GM12865 (cell line): ENCODE measurements at regions not wholly inside any gene's neighbourhood (a gene's known extent, or its start where the extent isn't known, plus 50 kb on each side); places are given as distances from the start of the nearest gene placed in this dataset.

Experiments used
- DNase-seq: peaks from one replicate; pipeline ENCODE4 v3.0.0; 2010; ENCODE audit warnings: low read depth
- H3K4me3 ChIP-seq: 2 replicates; pipeline ENCODE4 v1.5.1; 2011; ENCODE audit warnings: mild to moderate bottlenecking, low read depth, low read length, control low read depth
- CTCF ChIP-seq: IDR thresholded peaks from 2 replicates; pipeline ENCODE4 v1.5.1; 2011; ENCODE audit warnings: low read length, control low read depth, low read depth, inconsistent platforms; ENCODE audit not compliant: insufficient read depth; ENCODE audit errors: missing control alignments

GRCh38 chr16:61382435-61382834 is 653.8 kb downstream of the CDH8 start:
- H3K4me3 ChIP-seq: no peak overlapping the region
- TF ChIP-seq CTCF: no peak
- no peak for DNase-seq

DNA sequence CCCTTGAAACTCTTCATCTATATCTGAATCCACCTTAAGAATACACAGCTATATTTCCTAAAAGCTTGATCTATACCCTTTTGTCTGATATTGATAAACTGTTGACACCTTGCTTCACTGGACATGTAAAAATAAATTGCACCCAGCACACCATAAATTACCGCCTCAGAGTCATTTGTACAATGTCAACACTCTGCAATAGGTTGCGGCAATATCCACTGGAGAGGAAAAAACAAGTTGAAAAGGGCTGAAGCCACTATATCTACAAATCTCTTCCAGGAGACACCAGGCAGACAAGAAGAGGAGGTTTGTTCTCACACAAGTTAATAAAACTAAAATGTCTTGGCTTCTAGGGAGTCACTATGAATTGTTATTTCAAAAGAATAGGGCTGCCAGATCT is 656.9 kb downstream of the CDH8 start:
- no peak overlapping the region for H3K4me3 ChIP-seq
- no peak for DNase-seq
- TF ChIP-seq CTCF: no peak

DNA sequence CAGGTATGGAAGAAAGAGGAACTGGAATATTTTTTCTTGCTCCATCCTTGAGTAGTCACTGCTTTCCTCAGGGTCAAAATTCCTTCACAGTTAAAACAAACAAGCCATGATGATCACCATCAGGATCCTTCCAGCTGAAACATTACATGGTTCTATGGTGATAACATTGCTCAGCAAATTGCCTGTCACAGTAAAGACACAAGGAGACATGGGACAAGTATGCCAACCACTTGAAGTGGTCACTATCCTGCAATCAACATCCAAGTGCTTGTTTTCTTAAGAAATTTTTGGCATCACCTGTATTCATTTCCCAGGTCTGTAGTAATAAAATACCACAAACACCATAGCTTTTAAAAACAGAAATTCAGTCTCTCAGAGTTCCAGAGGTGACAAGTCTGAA is 662.2 kb downstream of the CDH8 start:
- no peak for TF ChIP-seq CTCF

DNA sequence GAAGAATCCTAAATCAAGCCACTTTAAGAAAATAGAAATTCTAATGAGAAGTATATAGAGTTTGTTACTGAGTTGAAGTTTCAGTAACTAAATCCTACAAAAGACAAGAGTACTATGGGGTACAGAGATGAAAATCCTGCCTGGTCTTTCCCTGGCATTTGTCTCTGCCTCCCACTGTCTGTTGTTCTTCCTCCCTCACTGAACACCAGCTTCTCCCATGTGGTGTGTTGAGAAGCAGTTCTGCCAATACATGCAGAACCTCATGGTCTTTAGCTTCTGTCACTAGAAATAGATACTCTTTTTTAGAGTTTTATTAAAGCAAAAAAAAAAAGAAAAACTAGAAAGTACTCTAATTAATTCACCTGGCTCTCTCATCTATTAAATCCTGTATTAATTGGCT is 664.4 kb downstream of the CDH8 start:
- no peak overlapping the region for H3K4me3 ChIP-seq
- no peak for DNase-seq
- no peak for TF ChIP-seq CTCF

More for the DNA sequence above, 662.2 kb downstream of the CDH8 start:
- H3K4me3 ChIP-seq: no peak overlapping the region
- DNase-seq: no peak

DNA sequence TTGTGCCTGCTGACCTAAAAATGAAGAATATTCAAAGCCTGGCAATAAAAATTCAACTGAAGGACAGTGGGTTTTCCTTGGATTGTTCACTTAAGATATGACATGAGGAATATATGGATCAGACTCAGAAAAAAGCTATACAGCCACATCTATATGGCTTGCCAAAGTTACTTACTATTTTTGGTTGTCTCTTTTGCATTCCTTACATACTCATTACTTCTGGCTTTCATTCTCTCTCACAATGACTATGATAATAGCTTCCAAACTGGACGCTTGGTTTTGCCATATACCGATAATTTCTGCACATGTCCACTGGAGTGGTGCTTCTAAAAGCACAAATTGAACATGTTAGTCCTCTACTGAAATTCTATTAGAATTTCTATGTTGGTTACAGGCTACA is 664.9 kb downstream of the CDH8 start:
- no peak for DNase-seq
- TF ChIP-seq CTCF: no peak
- no peak overlapping the region for H3K4me3 ChIP-seq

DNA sequence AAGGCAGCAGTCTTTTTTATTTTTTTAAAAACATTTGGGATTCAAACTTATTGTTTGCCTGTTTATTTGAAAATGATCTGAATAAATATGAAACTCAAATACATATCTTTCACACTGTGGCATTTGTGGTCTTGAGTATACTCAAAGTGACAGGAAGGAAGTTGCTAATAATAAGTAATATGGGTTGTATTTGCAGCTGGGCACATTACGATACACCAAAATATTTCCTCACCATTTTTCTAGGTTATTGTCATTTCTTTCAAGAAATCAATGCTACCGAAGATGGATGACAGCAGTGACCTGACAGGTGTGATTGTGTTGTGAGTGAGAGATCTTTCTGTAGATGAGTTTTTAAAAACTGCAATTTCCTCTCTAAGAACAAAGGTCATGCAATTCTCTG is 665.7 kb downstream of the CDH8 start:
- no peak overlapping the region for H3K4me3 ChIP-seq
- no peak for DNase-seq
- no peak for TF ChIP-seq CTCF

GRCh38 chr16:61366006-61366405 is 670.2 kb downstream of the CDH8 start:
- no peak for TF ChIP-seq CTCF
- no peak overlapping the region for H3K4me3 ChIP-seq
- DNase-seq: no peak
